A673 (cell line): ENCODE measurements at regions not wholly inside any gene's neighbourhood (a gene's known extent, or its start where the extent isn't known, plus 50 kb on each side); places are given as distances from the start of the nearest gene placed in this dataset.

Experiments used
- BruUV-seq: library from RNA; stranded (reverse); fragments of 400-500 nt; replicated peaks from 2 replicates; lab custom pipeline; 2021; lab: Mats Ljungman, UMichigan
- CTCF ChIA-PET: fragments of 300-600 bp; sonication (Branson Sonifier 250); formaldehyde crosslinking; loops from one replicate; lab custom pipeline; 2022; ENCODE audit warnings: antibody characterized with exemption; lab: Charles Lee
- POLR2A ChIA-PET: fragments of 300-600 bp; sonication (Branson Sonifier 250); formaldehyde crosslinking; loops from one replicate; lab custom pipeline; 2022; ENCODE audit warnings: antibody characterized with exemption; ENCODE audit not compliant: low non-redundant PET; lab: Charles Lee
- DNase-seq: peaks from one replicate; pipeline ENCODE4 v3.0.0-alpha.2; 2015; ENCODE audit warnings: low spot score
- H3K27ac ChIP-seq: fragments of 200-600 bp; sonication (generic); 2 replicates; pipeline ENCODE4 v1.5.1; 2016; ENCODE audit warnings: mixed run types, low read depth, mild to moderate bottlenecking, mixed read lengths, antibody characterized with exemption, low read length; ENCODE audit not compliant: poor library complexity, severe bottlenecking
- H3K27me3 ChIP-seq: fragments of 200-600 bp; sonication (generic); replicated peaks from 2 replicates; pipeline ENCODE4 v1.6.1; 2017; ENCODE audit warnings: mixed run types, low read depth, mild to moderate bottlenecking, mixed read lengths, antibody characterized with exemption, low read length; ENCODE audit not compliant: insufficient read depth, poor library complexity
- H3K36me3 ChIP-seq: fragments of 200-600 bp; sonication (generic); 2 replicates; pipeline ENCODE4 v1.6.1; 2016; ENCODE audit warnings: mixed run types, mild to moderate bottlenecking, mixed read lengths, antibody characterized with exemption, low read length; ENCODE audit not compliant: insufficient read depth, poor library complexity, severe bottlenecking
- H3K4me1 ChIP-seq: fragments of 200-600 bp; sonication (generic); 2 replicates; pipeline ENCODE4 v1.6.1; 2017; ENCODE audit warnings: mixed run types, mild to moderate bottlenecking, mixed read lengths, antibody characterized with exemption, low read length; ENCODE audit not compliant: insufficient read depth, poor library complexity, severe bottlenecking
- H3K4me3 ChIP-seq: fragments of 200-600 bp; sonication (generic); 2 replicates; pipeline ENCODE4 v1.5.1; 2016; ENCODE audit warnings: low read depth, mixed run types, mild to moderate bottlenecking, mixed read lengths, low read length; ENCODE audit not compliant: poor library complexity, severe bottlenecking
- H3K9me3 ChIP-seq: fragments of 200-600 bp; sonication (generic); 2 replicates; pipeline ENCODE4 v1.6.1; 2016; ENCODE audit warnings: mixed run types, low read depth, mild to moderate bottlenecking, mixed read lengths, antibody characterized with exemption, low read length; ENCODE audit not compliant: poor library complexity, severe bottlenecking
- EZH2 ChIP-seq: fragments of 200-600 bp; sonication (generic); IDR thresholded peaks from 2 replicates; pipeline ENCODE4 v1.6.1; 2017; ENCODE audit warnings: borderline replicate concordance, low read depth, mild to moderate bottlenecking, mixed read lengths, antibody characterized with exemption, low read length; ENCODE audit not compliant: poor library complexity, severe bottlenecking
- intact Hi-C: fragments of 100-400 bp; cut with micrococcal nuclease; formaldehyde crosslinking; loops from one replicate; pipeline ENCODE4 v1.10.0; 2022; ENCODE audit not compliant: unreplicated experiment
- TF ChIP-seq, protein P1 (sequence below): fragments of 300-800, 200-600 bp; sonication (generic); conservative IDR thresholded peaks from 2 replicates; pipeline ENCODE4 v1.5.1; 2017; ENCODE audit warnings: low read depth, mild to moderate bottlenecking, antibody characterized with exemption, low read length, moderate library complexity, mixed read lengths

DNA sequence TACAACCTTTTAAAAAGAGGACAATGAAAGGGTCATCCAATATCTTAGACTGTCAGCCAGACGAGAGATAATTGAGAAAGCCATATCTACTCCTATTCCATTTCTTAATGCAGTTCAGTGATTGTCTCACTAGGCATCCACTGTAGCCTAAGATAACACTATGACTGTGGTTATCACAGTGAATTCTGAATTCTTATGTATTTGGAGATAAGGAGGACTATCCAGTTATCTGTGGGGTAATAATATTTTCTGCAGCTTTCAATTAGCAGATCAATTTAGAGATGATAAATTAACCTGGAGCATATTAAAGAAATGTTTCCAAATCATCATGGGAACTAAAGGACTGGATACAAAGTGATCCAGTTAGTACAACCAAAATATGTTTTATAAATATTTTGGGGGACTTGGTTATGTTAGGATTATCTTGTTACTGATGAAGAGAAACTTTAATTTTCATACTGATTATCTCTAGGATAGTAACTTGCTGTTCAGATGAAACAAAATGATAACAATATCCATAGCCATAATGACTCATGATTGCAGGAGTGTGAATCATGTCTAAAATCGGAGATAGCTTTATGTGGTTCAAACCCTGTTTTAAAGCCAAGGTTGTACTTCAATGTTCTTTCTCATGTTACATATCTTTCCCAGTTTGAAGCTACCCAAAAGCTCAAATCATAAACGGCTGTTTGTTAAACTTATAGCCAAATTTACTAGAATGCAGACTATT lies 1152.0 kb downstream of the HACE1 start:
- ChIA-PET POLR2A (no interaction called here), CTCF (no interaction called here)
- intact Hi-C loops: no loop called here

DNA sequence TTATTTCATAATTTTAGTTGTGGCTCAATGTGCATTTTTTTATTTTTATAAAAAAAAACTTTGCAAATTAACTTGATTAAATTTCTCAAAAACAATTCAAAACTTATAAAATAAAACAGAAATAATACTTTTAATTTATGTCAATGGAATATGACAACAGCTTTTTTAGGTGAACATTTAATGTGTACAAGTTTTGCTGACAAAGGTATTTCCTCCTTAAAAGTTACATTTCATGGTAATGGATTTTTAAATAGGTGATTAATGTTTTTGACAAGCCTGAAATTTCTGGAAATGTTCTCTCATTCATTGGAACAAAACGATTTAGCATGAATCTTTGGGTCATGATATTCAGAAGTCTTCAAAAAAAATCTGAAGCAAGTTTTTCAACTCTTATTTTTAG lies 1160.0 kb downstream of the HACE1 start:
- BruUV-seq: no TSS peak
- POLR2A ChIA-PET: no interaction called here
- H3K27me3 ChIP-seq: no peaks in the 10 kb centered on the region
- no peaks in the 10 kb centered on the region for H3K36me3 ChIP-seq
- no peaks in the 10 kb centered on the region for H3K9me3 ChIP-seq
- no peak overlapping the region for H3K4me3 ChIP-seq
- intact Hi-C loops: no loop called here
- CTCF ChIA-PET: no interaction called here
- no peak overlapping the region for H3K27ac ChIP-seq
- no peak for TF ChIP-seq EZH2
- TF ChIP-seq, protein P1, sequence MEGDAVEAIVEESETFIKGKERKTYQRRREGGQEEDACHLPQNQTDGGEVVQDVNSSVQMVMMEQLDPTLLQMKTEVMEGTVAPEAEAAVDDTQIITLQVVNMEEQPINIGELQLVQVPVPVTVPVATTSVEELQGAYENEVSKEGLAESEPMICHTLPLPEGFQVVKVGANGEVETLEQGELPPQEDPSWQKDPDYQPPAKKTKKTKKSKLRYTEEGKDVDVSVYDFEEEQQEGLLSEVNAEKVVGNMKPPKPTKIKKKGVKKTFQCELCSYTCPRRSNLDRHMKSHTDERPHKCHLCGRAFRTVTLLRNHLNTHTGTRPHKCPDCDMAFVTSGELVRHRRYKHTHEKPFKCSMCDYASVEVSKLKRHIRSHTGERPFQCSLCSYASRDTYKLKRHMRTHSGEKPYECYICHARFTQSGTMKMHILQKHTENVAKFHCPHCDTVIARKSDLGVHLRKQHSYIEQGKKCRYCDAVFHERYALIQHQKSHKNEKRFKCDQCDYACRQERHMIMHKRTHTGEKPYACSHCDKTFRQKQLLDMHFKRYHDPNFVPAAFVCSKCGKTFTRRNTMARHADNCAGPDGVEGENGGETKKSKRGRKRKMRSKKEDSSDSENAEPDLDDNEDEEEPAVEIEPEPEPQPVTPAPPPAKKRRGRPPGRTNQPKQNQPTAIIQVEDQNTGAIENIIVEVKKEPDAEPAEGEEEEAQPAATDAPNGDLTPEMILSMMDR: no peak
- no peak for DNase-seq
- H3K4me1 ChIP-seq: no peaks in the 10 kb centered on the region

More for the DNA sequence above, 1152.0 kb downstream of the HACE1 start:
- Histone ChIP-seq H3K4me3 (no peak overlapping the region), H3K36me3 (no peaks in the 10 kb centered on the region), H3K4me1 (no peaks in the 10 kb centered on the region), H3K27me3 (no peaks in the 10 kb centered on the region), H3K9me3 (no peaks in the 10 kb centered on the region), H3K27ac (no peak overlapping the region)
- no peak for DNase-seq
- TF ChIP-seq, protein P1: no peak
- no peak for TF ChIP-seq EZH2
- no TSS peak for BruUV-seq

DNA sequence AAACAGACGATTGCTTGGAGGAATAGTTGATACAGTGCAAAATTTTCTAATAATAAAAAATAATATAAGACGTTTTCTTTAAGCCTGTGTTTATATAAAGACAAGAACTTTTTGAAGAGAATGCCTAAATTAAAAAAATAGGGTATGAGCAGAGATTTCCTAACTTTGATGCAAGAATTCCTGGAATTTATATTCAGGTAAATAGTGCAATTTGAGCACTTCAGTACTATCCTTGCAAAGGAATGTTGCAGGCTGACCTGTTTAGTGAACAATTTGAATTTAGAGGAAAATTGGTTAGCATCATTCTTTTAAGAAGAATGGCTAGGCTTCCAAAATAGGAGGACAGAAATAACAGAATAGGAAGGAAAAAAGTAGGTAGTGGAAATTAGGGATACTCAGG lies 1172.3 kb downstream of the HACE1 start:
- Histone ChIP-seq H3K4me1 (no peaks in the 10 kb centered on the region), H3K36me3 (no peaks in the 10 kb centered on the region), H3K27me3 (no peaks in the 10 kb centered on the region), H3K27ac (no peak overlapping the region), H3K4me3 (no peak overlapping the region), H3K9me3 (no peaks in the 10 kb centered on the region)
- intact Hi-C loops: no loop called here
- BruUV-seq: no TSS peak
- no peak for DNase-seq
- ChIA-PET POLR2A (no interaction called here), CTCF (no interaction called here)
- TF ChIP-seq, protein P1: no peak
- TF ChIP-seq EZH2: no peak
